GM12874 (cell line): ENCODE measurements at regions not wholly inside any gene's neighbourhood (a gene's known extent, or its start where the extent isn't known, plus 50 kb on each side); places are given as distances from the start of the nearest gene placed in this dataset.

Experiments used
- CTCF ChIP-seq: IDR thresholded peaks from 2 replicates; pipeline ENCODE4 v1.5.1; 2011; ENCODE audit warnings: low read depth, mild to moderate bottlenecking, control low read depth, low read length, moderate library complexity; ENCODE audit not compliant: insufficient read depth

GRCh38 chr4:127579821-127580220 is 52.9 kb upstream of the INTU start:
- TF ChIP-seq CTCF = no peak

- no peak for TF ChIP-seq CTCF
Measured at GRCh38 chr4:127580300-127580699, 52.5 kb upstream of the INTU start.

GRCh38 chr4:127580891-127581290 is 51.9 kb upstream of the INTU start:
- TF ChIP-seq CTCF = no peak
